HEK293T (cell line): ENCODE measurements at regions not wholly inside any gene's neighbourhood (a gene's known extent, or its start where the extent isn't known, plus 50 kb on each side); places are given as distances from the start of the nearest gene placed in this dataset.

ENCODE experiments used
- ARNT ChIP-seq: fragments of 450-650 bp; IDR thresholded peaks from 2 replicates; pipeline ENCODE4 v1.6.1; 2017; ENCODE audit warnings: mild to moderate bottlenecking
- BHLHE40 ChIP-seq: fragments of 450-650 bp; IDR thresholded peaks from 2 replicates; pipeline ENCODE4 v1.6.1; 2016; ENCODE audit warnings: mild to moderate bottlenecking, moderate library complexity, borderline replicate concordance
- ELF4 ChIP-seq: fragments of 450-650 bp; IDR thresholded peaks from 2 replicates; pipeline ENCODE4 v1.6.1; 2017; ENCODE audit warnings: antibody characterized with exemption
- FOXA1 ChIP-seq: fragments of 450-650 bp; IDR thresholded peaks from 2 replicates; pipeline ENCODE4 v1.6.1; 2016; ENCODE audit warnings: mild to moderate bottlenecking
- FOXK2 ChIP-seq: fragments of 450-650 bp; IDR thresholded peaks from 2 replicates; pipeline ENCODE4 v1.6.1; 2016; ENCODE audit warnings: mild to moderate bottlenecking
- FOXM1 ChIP-seq: fragments of 450-650 bp; IDR thresholded peaks from 2 replicates; pipeline ENCODE4 v1.6.1; 2017; ENCODE audit warnings: mild to moderate bottlenecking, borderline replicate concordance
- L3MBTL2 ChIP-seq: fragments of 450-650 bp; conservative IDR thresholded peaks from 2 replicates; pipeline ENCODE4 v1.6.1; 2016; ENCODE audit warnings: mild to moderate bottlenecking
- SP1 ChIP-seq: fragments of 450-650 bp; IDR thresholded peaks from 2 replicates; pipeline ENCODE4 v1.6.1; 2017
- SUZ12 ChIP-seq: fragments of 450-650 bp; IDR thresholded peaks from 2 replicates; pipeline ENCODE4 v1.6.1; 2016; ENCODE audit warnings: mild to moderate bottlenecking
- TARDBP ChIP-seq: fragments of 450-650 bp; IDR thresholded peaks from 2 replicates; pipeline ENCODE4 v1.6.1; 2016
- ZNF384 ChIP-seq: fragments of 450-650 bp; IDR thresholded peaks from 2 replicates; pipeline ENCODE4 v1.6.1; 2016
- TF ChIP-seq, protein P1 (sequence below): fragments of 450-650 bp; IDR thresholded peaks from 2 replicates; pipeline ENCODE4 v1.6.1; 2016

DNA sequence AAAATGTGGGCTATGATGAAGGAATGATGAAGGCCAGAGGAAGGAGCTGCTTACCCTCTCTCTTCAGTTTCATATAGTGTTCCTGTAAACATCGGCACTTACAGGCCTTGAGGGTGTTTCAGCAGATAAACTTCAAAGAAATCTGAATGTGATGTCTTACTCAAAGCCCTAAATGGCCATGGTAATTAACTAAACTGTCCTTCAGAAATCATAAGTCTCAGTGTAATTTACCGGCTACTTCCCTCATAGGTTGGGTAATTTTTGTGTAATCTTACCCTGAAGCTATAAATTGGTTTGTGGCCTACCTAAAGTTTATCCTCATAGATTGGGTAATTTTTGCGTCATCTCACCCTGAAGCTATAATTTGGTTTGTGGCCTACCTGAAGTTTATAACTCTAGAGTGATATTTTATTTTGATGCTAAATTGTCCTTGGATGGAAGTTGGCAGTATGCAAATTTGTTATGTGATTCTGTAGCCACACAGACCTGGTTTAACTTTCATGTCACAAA, 2700.3 kb downstream of the ARAP2 start:
- no peak for TF ChIP-seq FOXK2
- no peak for TF ChIP-seq SP1
- no peak for TF ChIP-seq ZNF384
- no peak for TF ChIP-seq BHLHE40
- TF ChIP-seq SUZ12 = no peak
- no peak for TF ChIP-seq ARNT
- no peak for TF ChIP-seq L3MBTL2
- no peak for TF ChIP-seq FOXA1
- no peak for TF ChIP-seq FOXM1
- TF ChIP-seq, protein P1, sequence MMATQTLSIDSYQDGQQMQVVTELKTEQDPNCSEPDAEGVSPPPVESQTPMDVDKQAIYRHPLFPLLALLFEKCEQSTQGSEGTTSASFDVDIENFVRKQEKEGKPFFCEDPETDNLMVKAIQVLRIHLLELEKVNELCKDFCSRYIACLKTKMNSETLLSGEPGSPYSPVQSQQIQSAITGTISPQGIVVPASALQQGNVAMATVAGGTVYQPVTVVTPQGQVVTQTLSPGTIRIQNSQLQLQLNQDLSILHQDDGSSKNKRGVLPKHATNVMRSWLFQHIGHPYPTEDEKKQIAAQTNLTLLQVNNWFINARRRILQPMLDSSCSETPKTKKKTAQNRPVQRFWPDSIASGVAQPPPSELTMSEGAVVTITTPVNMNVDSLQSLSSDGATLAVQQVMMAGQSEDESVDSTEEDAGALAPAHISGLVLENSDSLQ = no peak
- TF ChIP-seq ELF4 = no peak
- TF ChIP-seq TARDBP = no peak
